Neural crest cell (in vitro differentiated cells): ENCODE measurements at regions not wholly inside any gene's neighbourhood (a gene's known extent, or its start where the extent isn't known, plus 50 kb on each side); places are given as distances from the start of the nearest gene placed in this dataset.

Source experiments
- DNase-seq: peaks from one replicate; pipeline ENCODE4 v3.0.0; 2021; ENCODE audit warnings: low read depth, mixed read lengths, low spot score
- H3K27ac Mint-ChIP-seq: one replicate; pipeline ENCODE4 v1.8.0; 2021; ENCODE audit warnings: mild to moderate bottlenecking, mixed read lengths; ENCODE audit not compliant: unreplicated experiment
- H3K27me3 Mint-ChIP-seq: 2 replicates; pipeline ENCODE4 v1.8.0; 2021; ENCODE audit warnings: low read depth, mild to moderate bottlenecking, mixed read lengths
- H3K36me3 Mint-ChIP-seq: 2 replicates; pipeline ENCODE4 v1.8.0; 2021; ENCODE audit warnings: low read depth, mild to moderate bottlenecking, mixed read lengths
- H3K4me1 Mint-ChIP-seq: 2 replicates; pipeline ENCODE4 v1.8.0; 2021; ENCODE audit warnings: mixed read lengths
- H3K4me3 Mint-ChIP-seq: one replicate; pipeline ENCODE4 v1.8.0; 2021; ENCODE audit warnings: mild to moderate bottlenecking, mixed read lengths
- H3K9me3 Mint-ChIP-seq: 2 replicates; pipeline ENCODE4 v1.8.0; 2021; ENCODE audit warnings: mixed read lengths
- TF ChIP-seq, protein P1 (sequence below): fragments of 200-600 bp; sonication (generic); conservative IDR thresholded peaks from 2 replicates; pipeline ENCODE4 v1.5.0; 2021; ENCODE audit warnings: antibody characterized with exemption, mild to moderate bottlenecking

DNA sequence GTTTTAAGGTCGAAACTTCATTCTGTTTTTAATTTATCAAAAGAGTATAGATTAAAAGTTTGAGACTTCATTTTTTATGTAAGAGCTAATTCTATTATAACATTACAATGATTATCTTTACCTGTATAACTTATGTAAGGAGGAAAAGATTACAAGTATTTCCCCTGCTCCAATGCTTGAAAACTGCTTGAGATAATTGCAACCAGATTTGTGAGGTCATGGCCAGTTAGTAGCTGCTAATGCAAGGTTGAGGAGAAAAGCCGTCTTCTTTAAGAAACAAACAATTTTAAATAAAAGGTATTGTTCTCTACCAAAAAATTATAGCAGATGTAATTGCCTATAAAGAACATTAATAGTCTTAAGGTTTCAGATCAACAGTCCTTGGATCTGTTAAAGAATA lies 208.3 kb upstream of the UBE2E2 start:
- Mint-ChIP-seq H3K4me1 (no peaks in the 10 kb centered on the region), H3K4me3 (no peak overlapping the region), H3K36me3 (no peaks in the 10 kb centered on the region), H3K9me3 (no peaks in the 10 kb centered on the region), H3K27ac (no peak overlapping the region), H3K27me3 (no peaks in the 10 kb centered on the region)
- TF ChIP-seq, protein P1, sequence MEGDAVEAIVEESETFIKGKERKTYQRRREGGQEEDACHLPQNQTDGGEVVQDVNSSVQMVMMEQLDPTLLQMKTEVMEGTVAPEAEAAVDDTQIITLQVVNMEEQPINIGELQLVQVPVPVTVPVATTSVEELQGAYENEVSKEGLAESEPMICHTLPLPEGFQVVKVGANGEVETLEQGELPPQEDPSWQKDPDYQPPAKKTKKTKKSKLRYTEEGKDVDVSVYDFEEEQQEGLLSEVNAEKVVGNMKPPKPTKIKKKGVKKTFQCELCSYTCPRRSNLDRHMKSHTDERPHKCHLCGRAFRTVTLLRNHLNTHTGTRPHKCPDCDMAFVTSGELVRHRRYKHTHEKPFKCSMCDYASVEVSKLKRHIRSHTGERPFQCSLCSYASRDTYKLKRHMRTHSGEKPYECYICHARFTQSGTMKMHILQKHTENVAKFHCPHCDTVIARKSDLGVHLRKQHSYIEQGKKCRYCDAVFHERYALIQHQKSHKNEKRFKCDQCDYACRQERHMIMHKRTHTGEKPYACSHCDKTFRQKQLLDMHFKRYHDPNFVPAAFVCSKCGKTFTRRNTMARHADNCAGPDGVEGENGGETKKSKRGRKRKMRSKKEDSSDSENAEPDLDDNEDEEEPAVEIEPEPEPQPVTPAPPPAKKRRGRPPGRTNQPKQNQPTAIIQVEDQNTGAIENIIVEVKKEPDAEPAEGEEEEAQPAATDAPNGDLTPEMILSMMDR: no peak
- no peak for DNase-seq

DNA sequence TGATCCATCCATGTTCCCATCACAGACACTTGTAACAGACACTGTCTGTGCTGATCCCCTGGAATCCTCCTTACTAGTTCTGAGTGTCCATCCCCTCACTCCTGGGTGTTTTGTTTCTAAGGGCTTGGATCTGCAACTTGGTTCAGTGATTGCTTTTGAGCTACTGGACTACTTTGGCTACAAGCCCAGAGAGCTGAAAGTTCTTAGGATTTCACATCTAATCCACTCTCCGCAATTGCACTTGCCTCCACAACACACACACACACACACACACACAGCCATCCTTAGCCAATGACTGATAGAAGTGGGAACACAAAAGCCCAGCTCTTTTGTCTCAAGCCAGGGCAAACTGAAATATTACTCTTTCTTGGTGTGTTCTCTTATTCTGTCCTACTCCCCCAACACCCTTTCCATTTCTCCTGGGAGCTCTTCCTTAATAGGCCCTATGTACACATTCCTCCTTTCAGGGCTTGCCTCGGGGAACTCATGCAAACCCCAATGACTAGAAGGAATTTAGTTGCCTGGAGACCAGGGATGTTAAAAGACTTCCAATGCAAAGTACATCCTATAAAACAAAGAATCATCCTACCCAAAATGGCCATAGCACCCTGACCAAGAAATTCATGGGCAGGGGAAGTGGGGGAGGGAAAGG lies 206.1 kb upstream of the UBE2E2 start:
- no peaks in the 10 kb centered on the region for H3K9me3 Mint-ChIP-seq
- H3K4me3 Mint-ChIP-seq: no peak overlapping the region
- DNase-seq: no peak
- no peak overlapping the region for H3K27ac Mint-ChIP-seq
- no peaks in the 10 kb centered on the region for H3K27me3 Mint-ChIP-seq
- no peaks in the 10 kb centered on the region for H3K36me3 Mint-ChIP-seq
- TF ChIP-seq, protein P1: no peak
- no peaks in the 10 kb centered on the region for H3K4me1 Mint-ChIP-seq

DNA sequence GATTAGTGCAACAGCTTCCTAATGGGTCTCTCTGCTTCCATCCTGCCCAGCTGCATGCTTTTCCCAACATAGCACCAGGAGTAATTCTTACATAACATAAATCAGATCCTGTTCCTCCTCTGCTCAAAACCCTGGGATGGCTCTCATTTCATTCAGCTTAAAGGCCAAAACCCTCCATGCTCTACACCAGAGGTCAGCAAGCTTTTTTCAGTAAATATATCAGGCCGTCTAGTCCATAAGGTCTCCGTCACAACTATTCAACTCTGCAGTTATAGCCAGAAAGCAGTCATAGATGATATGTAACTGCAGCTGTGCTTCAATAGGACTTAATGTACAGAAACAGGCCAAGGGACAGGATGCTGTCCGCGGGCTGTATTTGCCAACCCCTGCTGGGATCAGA lies 202.8 kb upstream of the UBE2E2 start:
- H3K36me3 Mint-ChIP-seq: no peaks in the 10 kb centered on the region
- no peak overlapping the region for H3K4me3 Mint-ChIP-seq
- no peak overlapping the region for H3K27ac Mint-ChIP-seq
- no peaks in the 10 kb centered on the region for H3K27me3 Mint-ChIP-seq
- DNase-seq: no peak
- H3K4me1 Mint-ChIP-seq: no peaks in the 10 kb centered on the region
- H3K9me3 Mint-ChIP-seq: no peaks in the 10 kb centered on the region
- TF ChIP-seq, protein P1: no peak

DNA sequence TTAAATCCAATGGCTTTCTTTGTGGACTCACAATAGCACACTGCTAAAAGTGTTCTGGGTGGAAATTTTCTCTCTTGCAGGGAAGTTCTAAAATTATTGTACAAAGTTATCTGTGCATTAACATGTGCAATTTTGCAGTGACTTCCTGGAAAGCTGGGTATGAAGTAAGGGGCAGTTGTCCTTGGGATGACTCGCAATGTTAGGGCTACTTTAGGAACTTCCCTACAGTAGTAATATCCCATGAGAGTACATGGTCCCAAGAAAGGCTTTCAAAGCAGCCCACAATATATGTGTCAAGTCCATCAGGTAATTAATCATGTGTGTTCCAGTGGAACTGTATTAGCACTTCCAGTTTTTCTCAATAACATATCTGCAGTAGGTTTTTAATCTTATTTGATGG lies 201.0 kb upstream of the UBE2E2 start:
- Mint-ChIP-seq H3K27ac (no peak overlapping the region), H3K4me3 (no peak overlapping the region), H3K27me3 (no peaks in the 10 kb centered on the region), H3K36me3 (no peaks in the 10 kb centered on the region), H3K4me1 (no peaks in the 10 kb centered on the region), H3K9me3 (no peaks in the 10 kb centered on the region)
- DNase-seq: no peak
- TF ChIP-seq, protein P1: no peak

DNA sequence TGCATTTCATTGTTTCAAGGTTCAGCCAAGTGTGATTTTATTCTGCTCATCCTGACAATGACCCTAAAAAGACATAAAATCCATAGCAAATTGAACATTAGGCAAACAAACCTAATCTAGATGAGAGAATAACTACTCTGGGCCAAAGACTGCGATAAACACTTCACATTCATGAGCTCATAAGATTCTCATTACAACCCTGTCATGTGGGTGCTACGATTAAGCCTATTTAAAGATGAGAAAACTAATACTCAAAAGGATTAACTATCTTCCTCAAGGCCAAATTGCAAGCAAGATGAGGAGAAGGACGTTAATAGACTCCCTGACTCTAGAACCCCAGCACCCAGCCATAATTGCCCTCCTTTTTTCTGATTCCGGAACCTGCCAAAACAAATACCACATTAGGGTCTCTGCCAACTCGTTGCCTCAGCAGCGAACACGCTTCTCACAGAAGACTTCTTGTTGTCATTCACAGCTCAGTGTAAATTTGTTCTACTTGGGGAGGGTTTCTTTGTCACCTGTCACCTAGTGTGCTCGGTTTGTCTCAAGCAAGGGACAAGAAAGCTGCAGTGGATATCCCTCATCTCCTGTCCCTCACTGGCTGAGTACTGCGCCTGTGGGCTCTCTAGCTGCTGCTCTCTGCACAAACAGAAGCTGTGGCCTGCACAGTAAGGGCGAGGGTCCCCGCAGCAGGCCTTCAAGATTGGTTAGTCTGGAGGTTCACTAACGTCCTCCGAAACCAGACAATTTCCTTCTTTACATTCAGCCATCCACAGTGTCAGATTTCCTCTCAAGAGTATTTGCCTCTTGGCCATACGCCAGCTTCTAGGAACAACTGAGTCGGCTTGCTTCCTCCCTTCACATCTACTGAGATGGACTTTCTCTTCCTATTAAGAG lies 200.0 kb upstream of the UBE2E2 start:
- Mint-ChIP-seq H3K27ac (no peak overlapping the region), H3K36me3 (no peaks in the 10 kb centered on the region), H3K9me3 (no peaks in the 10 kb centered on the region), H3K4me3 (no peak overlapping the region), H3K4me1 (no peaks in the 10 kb centered on the region), H3K27me3 (no peaks in the 10 kb centered on the region)
- no peak for DNase-seq
- TF ChIP-seq, protein P1: no peak
